Ovary (tissue), 3 donors: ENCODE measurements at regions not wholly inside any gene's neighbourhood (a gene's known extent, or its start where the extent isn't known, plus 50 kb on each side); places are given as distances from the start of the nearest gene placed in this dataset.

Source experiments
- CTCF ChIP-seq, 3 donors: fragments of 450-650 bp in 2 of 3; fragments of 200-600 bp in 1 of 3; IDR thresholded peaks; one replicate each; pipeline versions ENCODE4 v1.5.1 to v1.8.0; 2016 to 2022; ENCODE audit warnings: antibody characterized with exemption in 3 of 3, mild to moderate bottlenecking in 1 of 3
- POLR2A ChIP-seq: fragments of 450-650 bp; IDR thresholded peaks from one replicate; pipeline ENCODE4 v1.6.1; 2017; ENCODE audit warnings: antibody characterized with exemption, mild to moderate bottlenecking, moderate library complexity
- donor health status: DM: no; HTN: no; CAD: no.

- TF ChIP-seq CTCF (IDR thresholded peaks at IDR 0.05), result no peak
- TF ChIP-seq POLR2A, result no peak
Measured at GRCh38 chr9:129436751-129437625, 183.9 kb downstream of the C9orf50 start.
